ENCODE measurements at regions not wholly inside any gene's neighbourhood (a gene's known extent, or its start where the extent isn't known, plus 50 kb on each side); places are given as distances from the start of the nearest gene placed in this dataset.
"Not testable (repeated sequence)": the region's sequence is repeated elsewhere in the genome, so short reads cannot be mapped to it uniquely, and the experiment has no call there.

DNA sequence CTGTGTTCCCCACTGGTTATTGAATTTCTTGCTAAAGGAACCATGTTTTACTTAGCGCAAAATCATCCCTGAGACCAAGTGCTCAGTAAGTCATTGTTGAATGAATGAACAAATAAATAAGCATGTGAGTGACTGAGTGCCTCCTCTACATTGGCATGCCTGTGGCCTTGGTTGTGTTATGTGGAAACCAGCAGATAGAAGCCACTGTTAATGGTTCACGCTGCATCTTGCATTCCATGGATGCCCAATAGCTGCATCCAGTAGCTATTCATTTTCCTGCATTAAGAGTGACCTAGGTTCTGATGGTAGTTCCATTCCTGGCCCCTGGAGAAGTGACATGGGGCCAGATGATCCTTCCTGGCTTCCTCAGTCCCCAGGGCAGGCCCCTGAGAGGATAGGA is 113.3 kb upstream of the BMPER start:
- Mint-ChIP-seq H3K27ac (ENCODE audit: low read depth) (no peak overlapping the region), H3K36me3 (ENCODE audit: insufficient read depth) (no peaks in the 10 kb centered on the region), H3K9me3 (no peaks in the 10 kb centered on the region), H3K4me1 (no peaks in the 10 kb centered on the region), H3K27me3 (no peaks in the 10 kb centered on the region), H3K4me3 (no peak overlapping the region)
- DNase-seq (ENCODE audit: low spot score in 2 of 2): no peak
- no peak for ATAC-seq (replicated peaks; ENCODE audit: extremely low read depth, poor library complexity, severe bottlenecking)

DNA sequence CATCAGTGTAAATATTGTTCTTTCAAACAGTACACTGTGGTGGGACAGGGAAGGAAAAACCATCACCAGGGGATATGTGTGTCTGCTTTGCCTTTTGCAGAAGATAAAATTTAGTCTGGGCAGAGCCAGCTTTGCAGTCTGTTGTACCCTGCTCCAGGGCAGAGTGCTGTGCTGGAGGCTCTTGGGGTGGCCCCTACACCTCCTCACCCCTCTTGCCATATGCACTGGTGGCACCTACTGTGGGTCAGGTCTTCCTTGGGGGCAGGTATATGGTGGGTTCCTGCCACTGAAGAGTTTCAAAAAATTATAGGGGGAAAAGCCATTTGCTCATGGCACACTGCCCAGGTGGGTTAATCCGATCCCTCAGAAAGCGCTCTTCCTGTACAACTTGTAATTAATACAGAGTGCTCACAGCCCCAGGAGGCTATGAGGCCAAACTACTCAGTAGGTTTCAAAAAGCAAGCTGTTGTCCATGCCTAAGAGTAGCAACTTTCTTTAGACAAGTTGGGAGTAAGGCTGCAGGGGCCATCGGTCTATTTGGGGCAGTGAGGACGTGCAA is 112.7 kb upstream of the BMPER start:
- Mint-ChIP-seq H3K27ac (ENCODE audit: low read depth) (no peak overlapping the region), H3K4me1 (no peaks in the 10 kb centered on the region), H3K9me3 (no peaks in the 10 kb centered on the region), H3K36me3 (ENCODE audit: insufficient read depth) (no peaks in the 10 kb centered on the region), H3K4me3 (no peak overlapping the region), H3K27me3 (no peaks in the 10 kb centered on the region)
- no peak for DNase-seq (ENCODE audit: low spot score in 2 of 2)
- no peak for ATAC-seq (replicated peaks; ENCODE audit: extremely low read depth, poor library complexity, severe bottlenecking)

DNA sequence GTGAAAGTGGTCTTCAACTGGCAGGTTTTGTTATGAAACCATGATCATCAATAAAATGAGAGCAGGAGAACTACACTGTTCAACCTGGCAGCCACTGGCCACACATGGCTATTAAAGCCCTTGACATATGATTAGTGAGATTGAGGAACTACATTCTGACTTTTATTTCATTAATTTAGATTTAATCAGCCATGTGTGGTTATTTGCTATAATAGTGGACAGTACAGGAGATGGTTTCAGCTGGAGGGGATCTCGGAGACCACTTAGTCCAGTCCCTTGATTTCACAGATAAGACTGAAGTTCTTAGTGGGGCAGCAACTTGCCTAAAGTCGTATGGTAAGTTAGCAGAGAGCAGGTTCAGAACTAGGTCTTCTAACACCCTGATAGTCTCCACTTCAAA is 111.7 kb upstream of the BMPER start:
- H3K4me3 Mint-ChIP-seq: no peak overlapping the region
- H3K9me3 Mint-ChIP-seq: no peaks in the 10 kb centered on the region
- H3K27me3 Mint-ChIP-seq: no peaks in the 10 kb centered on the region
- H3K36me3 Mint-ChIP-seq (ENCODE audit: insufficient read depth): no peaks in the 10 kb centered on the region
- DNase-seq (ENCODE audit: low spot score in 2 of 2) (no peak), ATAC-seq (replicated peaks; ENCODE audit: extremely low read depth, poor library complexity, severe bottlenecking) (no peak)
- H3K27ac Mint-ChIP-seq (ENCODE audit: low read depth): no peak overlapping the region
- H3K4me1 Mint-ChIP-seq: no peaks in the 10 kb centered on the region

DNA sequence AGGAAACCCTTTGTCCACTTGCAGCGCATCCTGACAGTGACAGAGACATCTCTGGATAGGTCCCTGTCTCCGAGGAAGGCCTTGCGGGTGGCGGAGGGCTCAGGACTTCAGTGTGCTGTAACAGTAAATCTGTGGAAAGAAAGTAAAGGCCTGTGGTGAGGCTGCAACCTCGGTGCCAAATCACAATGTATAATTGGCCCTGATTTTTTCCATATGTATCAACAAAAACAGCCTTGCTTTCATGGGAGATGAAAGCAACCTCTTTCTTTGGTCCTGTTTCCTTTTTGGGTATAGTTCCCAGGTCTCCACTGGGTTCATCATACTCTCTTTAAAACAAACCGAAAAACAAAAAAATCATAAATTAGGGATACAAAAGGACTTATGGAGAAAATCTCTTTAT is 110.9 kb upstream of the BMPER start:
- ATAC-seq (replicated peaks; ENCODE audit: extremely low read depth, poor library complexity, severe bottlenecking) (no peak), DNase-seq (ENCODE audit: low spot score in 2 of 2) (no peak)
- Mint-ChIP-seq H3K4me1 (no peaks in the 10 kb centered on the region), H3K4me3 (no peak overlapping the region), H3K27me3 (no peaks in the 10 kb centered on the region), H3K36me3 (ENCODE audit: insufficient read depth) (no peaks in the 10 kb centered on the region), H3K9me3 (no peaks in the 10 kb centered on the region), H3K27ac (ENCODE audit: low read depth) (no peak overlapping the region)

DNA sequence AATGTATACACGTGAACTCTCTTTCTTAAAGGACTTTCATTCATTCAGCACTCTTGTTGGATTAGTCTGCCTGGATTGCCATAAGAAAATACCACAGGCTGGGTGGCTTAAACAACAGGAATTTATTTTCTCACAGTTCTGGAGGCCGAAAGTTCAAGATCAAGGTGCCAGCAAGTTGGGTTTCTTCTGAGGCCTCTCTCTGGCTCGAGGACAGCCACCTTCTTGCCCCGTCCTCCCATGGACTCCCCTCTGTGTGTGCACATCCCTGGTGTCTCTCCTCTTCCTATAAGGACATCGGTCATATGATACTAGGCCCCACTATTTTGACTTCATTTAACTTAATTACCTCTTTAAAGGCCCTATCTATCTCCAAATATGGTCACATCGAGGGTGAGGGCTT is 110.4 kb upstream of the BMPER start:
- Mint-ChIP-seq H3K4me3 (no peak overlapping the region), H3K36me3 (ENCODE audit: insufficient read depth) (no peaks in the 10 kb centered on the region), H3K4me1 (no peaks in the 10 kb centered on the region), H3K27ac (ENCODE audit: low read depth) (no peak overlapping the region), H3K9me3 (no peaks in the 10 kb centered on the region), H3K27me3 (no peaks in the 10 kb centered on the region)
- DNase-seq (ENCODE audit: low spot score in 2 of 2) (no peak), ATAC-seq (replicated peaks; ENCODE audit: extremely low read depth, poor library complexity, severe bottlenecking) (no peak)

DNA sequence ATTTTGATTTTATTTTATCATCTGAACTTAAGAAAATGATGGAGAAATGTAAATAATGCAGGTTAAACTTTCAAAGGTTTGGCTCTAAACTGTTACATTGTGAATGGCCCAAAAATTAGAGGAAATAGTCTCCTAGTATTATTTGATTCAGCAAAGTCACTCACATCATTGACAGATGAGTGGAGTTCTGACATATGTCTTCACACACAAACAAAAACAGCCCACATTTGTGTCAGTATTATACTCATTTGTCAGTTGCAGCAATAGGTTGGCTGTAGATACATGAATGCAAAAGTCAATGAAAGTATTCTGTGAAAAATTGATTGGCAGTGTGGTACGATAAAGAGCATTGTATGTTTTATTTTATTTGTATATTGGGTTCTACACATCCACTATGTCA is 108.8 kb upstream of the BMPER start:
- Mint-ChIP-seq H3K4me1 (no peaks in the 10 kb centered on the region), H3K27me3 (no peaks in the 10 kb centered on the region), H3K36me3 (ENCODE audit: insufficient read depth) (no peaks in the 10 kb centered on the region), H3K27ac (ENCODE audit: low read depth) (no peak overlapping the region), H3K9me3 (peaks cover 4% of the 10 kb centered on the region), H3K4me3 (no peak overlapping the region)
- ATAC-seq (replicated peaks; ENCODE audit: extremely low read depth, poor library complexity, severe bottlenecking) (no peak), DNase-seq (ENCODE audit: low spot score in 2 of 2) (no peak)

DNA sequence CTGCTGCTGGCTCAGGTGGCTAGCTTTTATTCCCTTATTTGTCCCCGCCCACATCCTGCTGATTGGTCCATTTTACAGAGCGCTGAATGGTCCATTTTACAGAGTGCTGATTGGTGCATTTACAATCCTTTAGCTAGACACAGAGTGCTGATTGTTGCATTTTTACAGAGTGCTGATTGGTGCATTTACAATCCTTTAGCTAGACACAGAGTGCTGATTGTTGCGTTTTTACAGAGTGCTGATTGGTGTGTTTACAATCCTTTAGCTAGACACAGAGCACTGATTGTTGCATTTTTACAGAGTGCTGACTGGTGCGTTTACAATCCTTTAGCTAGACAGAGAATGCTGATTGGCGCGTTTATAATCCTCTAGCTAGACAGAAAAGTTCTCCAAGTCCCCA is 107.8 kb upstream of the BMPER start:
- not testable (repeated sequence) for H3K4me1 Mint-ChIP-seq; H3K36me3 Mint-ChIP-seq (ENCODE audit: insufficient read depth); H3K4me3 Mint-ChIP-seq; H3K27ac Mint-ChIP-seq (ENCODE audit: low read depth); H3K27me3 Mint-ChIP-seq; ATAC-seq (replicated peaks; ENCODE audit: extremely low read depth, poor library complexity, severe bottlenecking); DNase-seq (ENCODE audit: low spot score in 2 of 2); H3K9me3 Mint-ChIP-seq

DNA sequence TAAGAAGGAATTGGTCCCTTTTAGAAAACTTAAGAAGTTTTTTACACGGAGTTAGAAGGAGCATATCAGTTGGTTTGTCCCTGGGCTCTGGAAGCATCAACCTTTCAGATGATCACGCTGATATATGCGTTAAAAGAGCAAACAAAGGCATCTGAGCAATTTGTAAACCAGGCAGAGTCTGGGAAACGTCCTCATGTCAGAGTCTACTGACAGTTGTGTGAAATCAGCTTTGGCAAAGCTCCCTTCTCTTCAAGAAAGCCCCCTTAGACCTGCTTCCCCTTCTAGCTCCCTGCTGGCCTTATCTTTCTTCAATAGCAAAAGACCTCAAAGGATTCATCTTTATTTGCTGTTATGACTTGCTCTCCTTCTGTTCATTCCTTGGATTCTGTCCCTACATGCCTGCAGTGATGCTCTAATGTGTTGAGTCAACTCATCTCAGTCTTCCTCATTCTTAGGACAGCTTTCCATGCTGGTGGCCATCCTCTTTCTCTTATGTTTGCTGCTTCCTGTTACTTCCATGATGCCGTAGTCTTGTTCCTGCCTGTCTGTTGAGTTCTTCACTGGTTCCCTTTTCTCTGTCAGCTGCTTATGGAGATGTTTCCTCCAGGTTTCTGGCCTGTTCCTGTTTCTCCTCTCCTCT is 106.5 kb upstream of the BMPER start:
- Mint-ChIP-seq H3K27me3 (no peaks in the 10 kb centered on the region), H3K9me3 (peaks cover 5% of the 10 kb centered on the region), H3K4me1 (no peaks in the 10 kb centered on the region), H3K27ac (ENCODE audit: low read depth) (no peak overlapping the region), H3K4me3 (no peak overlapping the region), H3K36me3 (ENCODE audit: insufficient read depth) (no peaks in the 10 kb centered on the region)
- ATAC-seq (replicated peaks; ENCODE audit: extremely low read depth, poor library complexity, severe bottlenecking) (no peak), DNase-seq (ENCODE audit: low spot score in 2 of 2) (no peak)

DNA sequence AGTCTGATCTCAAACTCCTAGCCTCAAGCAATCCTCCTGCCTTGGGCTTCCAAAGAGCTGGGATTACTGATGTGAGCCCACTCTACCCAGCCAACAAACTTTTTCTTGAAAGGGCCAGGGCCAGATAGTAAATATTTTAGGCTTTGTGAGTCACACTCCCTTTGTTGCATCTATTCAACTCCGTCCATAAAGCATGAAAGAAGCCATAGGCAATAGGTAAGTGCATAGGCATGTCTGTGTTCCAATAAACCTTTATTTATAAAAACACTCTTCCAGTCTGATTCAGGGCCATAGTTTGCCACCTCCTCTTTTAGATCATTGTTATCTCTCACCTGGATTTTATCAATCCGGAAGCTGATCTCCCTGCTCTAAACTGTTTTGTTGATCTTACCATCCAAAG is 105.6 kb upstream of the BMPER start:
- DNase-seq (ENCODE audit: low spot score in 2 of 2) (no peak), ATAC-seq (replicated peaks; ENCODE audit: extremely low read depth, poor library complexity, severe bottlenecking) (no peak)
- H3K4me3 Mint-ChIP-seq: no peak overlapping the region

DNA sequence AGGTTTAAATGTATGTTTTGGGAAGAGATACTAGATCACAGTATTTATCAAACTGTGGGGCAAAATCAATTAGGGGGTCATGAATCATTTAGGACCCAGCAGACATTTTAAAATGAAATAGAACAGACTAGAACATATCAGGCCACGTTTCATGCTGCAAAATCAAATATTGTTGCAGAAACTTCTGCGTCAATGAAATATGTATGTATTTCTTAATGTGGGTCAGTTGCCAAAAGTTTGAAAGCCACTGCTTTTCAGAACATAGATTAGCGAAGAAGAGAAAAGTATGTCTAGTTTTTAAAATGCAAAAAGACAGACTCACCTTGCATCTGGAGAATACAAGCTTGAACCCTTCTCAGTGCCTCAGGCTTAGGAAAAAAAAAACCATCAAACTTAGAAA is 102.7 kb upstream of the BMPER start:
- Mint-ChIP-seq H3K4me3 (no peak overlapping the region), H3K4me1 (no peaks in the 10 kb centered on the region), H3K27ac (ENCODE audit: low read depth) (no peak overlapping the region), H3K9me3 (peaks cover 5% of the 10 kb centered on the region), H3K27me3 (no peaks in the 10 kb centered on the region), H3K36me3 (ENCODE audit: insufficient read depth) (no peaks in the 10 kb centered on the region)
- no peak for ATAC-seq (replicated peaks; ENCODE audit: extremely low read depth, poor library complexity, severe bottlenecking)
- DNase-seq (ENCODE audit: low spot score in 2 of 2): no peak

More for the DNA sequence above, 105.6 kb upstream of the BMPER start:
- no peaks in the 10 kb centered on the region for H3K27me3 Mint-ChIP-seq
- no peaks in the 10 kb centered on the region for H3K36me3 Mint-ChIP-seq (ENCODE audit: insufficient read depth)
- peaks cover 5% of the 10 kb centered on the region for H3K9me3 Mint-ChIP-seq
- H3K27ac Mint-ChIP-seq (ENCODE audit: low read depth): no peak overlapping the region
- no peaks in the 10 kb centered on the region for H3K4me1 Mint-ChIP-seq

DNA sequence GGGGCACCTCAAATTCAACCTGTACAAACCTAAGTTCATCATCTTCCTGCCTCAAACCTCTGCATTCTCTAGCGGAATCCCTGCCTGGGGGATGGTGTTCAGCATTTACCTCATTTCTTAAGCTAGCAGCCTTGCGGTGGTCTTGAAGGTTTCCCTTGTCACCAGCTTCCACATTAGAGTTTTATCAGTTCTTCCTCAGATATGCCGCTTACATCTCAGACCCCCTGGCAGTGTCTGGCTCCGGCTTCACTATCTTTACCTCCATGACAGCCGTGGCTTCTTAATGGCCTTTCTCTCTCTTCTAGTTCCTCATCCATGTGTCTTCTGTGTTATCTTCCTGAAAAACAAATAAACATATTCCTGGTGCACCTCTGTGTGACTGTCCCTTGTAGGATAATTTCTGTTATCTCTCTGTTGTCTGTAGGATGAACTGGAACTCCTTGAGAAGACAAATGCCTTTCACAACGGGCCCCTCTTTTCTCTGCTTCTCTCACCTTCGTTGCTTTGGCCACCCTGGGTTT is 101.1 kb upstream of the BMPER start:
- ATAC-seq (replicated peaks; ENCODE audit: extremely low read depth, poor library complexity, severe bottlenecking): no peak
- Mint-ChIP-seq H3K27me3 (no peaks in the 10 kb centered on the region), H3K27ac (ENCODE audit: low read depth) (no peak overlapping the region)

DNA sequence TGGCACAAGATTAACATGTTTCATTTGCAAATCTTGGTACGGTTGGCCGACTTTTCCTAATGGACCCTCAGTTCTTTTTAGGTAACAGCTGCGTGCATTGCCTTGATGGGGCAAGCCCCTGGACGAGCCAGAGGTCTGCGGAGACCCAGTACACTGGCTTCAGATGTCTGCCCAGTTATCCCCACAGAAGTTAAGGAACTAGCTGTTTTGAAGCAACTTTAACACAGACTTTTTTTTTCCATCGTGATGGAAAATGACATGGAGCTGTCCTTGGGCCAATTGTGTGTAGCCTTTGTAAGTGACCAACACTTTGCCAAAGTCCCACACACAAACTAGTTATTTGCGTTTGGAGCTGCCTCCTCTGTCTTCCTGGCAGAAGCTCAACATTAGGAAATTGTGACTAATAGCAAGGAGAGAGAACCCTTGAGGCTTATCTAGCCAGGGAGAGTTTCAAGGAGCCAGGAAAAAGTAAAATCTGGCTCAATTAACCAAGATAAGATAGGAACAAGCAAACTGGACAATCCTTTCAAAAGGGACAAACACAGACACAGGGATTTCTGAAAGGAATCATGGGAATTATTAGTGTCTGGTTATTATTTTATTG is 99.6 kb upstream of the BMPER start:
- H3K9me3 Mint-ChIP-seq: peaks cover 5% of the 10 kb centered on the region
- H3K27me3 Mint-ChIP-seq: no peaks in the 10 kb centered on the region
- DNase-seq (ENCODE audit: low spot score in 2 of 2): no peak
- no peak overlapping the region for H3K4me3 Mint-ChIP-seq
- no peak for ATAC-seq (replicated peaks; ENCODE audit: extremely low read depth, poor library complexity, severe bottlenecking)
- no peaks in the 10 kb centered on the region for H3K4me1 Mint-ChIP-seq
- H3K27ac Mint-ChIP-seq (ENCODE audit: low read depth): no peak overlapping the region
- no peaks in the 10 kb centered on the region for H3K36me3 Mint-ChIP-seq (ENCODE audit: insufficient read depth)

More for the DNA sequence above, 101.1 kb upstream of the BMPER start:
- no peak overlapping the region for H3K4me3 Mint-ChIP-seq
- H3K9me3 Mint-ChIP-seq: peaks cover 5% of the 10 kb centered on the region
- no peaks in the 10 kb centered on the region for H3K36me3 Mint-ChIP-seq (ENCODE audit: insufficient read depth)
- no peaks in the 10 kb centered on the region for H3K4me1 Mint-ChIP-seq
- no peak for DNase-seq (ENCODE audit: low spot score in 2 of 2)

Data from central memory CD8-positive, alpha-beta T cell (primary cell).